HUDEP-2 (cell line): ENCODE measurements at regions not wholly inside any gene's neighbourhood (a gene's known extent, or its start where the extent isn't known, plus 50 kb on each side); places are given as distances from the start of the nearest gene placed in this dataset.

ENCODE experiments used
- DNase-seq, 76 experiments: peaks; one replicate each; lab custom pipeline; 2025; ENCODE audit not compliant: unreplicated experiment in 76 of 76; lab: John Stamatoyannopoulos, UW

DNA sequence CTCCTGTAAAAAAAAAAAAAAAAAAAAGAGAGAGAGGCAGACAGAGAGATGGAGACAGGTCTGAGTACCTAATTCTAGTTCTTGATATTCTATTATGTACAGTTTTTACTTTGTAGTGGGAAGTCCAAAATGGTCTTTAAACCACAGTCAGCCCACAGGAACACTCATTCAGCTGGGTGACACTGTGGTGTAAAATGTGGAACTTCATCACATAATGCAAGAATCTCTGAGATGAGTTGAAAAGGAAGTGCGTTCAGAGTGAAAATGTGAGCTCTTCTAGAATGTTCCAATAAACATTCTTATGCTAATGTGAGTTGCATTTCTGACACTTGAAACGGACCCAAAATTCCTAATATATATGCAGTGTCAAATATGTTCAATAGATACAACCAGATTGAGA is 972.1 kb downstream of the CDH11 start:
- no peak for DNase-seq

DNA sequence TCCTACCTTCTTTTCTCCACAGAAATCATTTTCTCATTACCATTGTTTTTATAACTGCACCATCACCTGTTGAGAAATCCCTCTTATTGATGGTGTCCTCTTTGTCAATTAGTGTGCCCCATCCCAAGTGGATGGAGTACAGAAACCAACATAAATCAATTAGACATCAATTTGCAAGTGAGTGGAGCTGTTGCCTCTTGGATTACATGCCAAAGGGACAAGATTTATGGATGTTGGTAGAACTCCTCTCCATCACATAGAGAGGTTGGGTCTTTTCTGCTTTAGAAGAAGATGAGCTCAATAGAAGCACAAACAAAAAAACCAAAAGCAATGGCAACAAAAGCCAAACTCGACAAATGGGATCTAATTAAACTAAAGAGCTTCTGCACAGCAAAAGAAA is 973.5 kb downstream of the CDH11 start:
- no peak for DNase-seq

DNA sequence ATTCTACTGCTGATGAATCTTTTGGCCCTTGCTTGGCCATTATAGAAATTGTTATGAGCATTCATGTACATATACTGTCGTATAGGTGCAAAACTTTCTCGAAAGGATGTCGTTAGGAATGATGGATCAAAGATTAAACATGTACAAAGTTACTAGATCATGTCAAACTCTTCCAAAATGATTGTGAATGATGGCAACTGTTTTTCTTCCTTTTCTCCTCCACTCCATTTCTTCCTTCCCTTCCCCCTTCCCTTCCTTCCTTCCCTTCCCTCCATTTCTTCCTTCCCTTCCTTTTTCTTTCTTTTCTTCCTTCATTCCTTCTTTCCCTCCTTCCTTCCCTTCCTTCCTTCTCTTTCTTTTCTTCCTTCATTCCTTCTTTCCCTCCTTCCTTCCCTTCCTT is 973.9 kb downstream of the CDH11 start:
- DNase-seq = no peak

DNA sequence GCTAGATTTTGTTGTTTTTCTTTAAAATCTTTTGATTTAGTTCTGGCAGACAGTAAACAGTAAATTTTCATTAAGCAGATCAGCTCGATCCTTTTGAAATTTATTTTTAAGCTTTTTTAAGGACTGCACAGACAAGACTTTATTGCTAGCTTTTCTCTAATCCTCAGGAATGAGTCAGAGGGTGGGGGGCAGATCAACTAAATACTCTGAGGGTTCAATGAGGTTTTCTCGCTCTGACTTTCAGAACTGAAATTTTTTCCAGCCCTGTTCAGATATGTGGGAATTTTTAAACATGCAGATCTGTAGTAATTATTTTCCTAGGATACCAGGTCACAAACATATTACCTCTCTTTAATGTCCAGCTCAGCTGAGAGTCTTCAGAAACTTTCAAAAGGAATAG is 977.2 kb downstream of the CDH11 start:
- DNase-seq = no peak

DNA sequence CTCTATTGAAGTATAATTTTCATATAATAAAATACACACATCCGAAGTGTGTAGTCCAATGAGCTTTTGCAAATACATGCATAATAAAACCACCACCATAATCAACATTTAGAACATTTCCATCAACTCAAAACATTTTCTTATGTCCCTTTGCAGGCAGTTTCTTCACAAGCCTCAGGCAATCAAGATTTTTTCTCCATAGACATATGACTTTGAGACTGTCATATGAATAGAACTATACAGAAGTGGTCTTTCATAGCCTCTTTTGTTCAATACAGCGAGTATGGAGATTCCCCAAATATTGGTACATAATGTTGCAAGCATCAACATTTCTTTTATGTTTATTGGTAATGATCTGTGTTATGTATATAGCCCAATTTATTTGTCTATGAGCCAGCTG is 983.2 kb downstream of the CDH11 start:
- DNase-seq = no peak

DNA sequence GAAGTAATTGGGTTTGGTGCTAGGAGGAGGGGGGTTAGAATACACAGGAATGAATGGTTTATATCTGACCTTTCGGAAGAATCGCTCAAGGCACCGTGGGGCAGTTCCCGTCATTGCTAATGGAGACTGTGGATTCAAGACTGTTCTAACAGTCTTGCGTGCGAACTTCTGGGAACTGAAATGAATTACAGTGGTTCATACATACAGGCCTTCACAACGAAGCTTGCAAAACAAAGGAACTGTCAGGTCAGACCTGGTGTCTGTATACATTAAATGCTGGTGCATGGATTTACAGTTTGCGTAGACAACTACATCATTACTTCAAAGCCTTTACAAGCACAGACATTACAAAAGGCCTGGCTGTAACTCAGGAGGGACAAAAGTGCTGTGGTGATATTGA is 983.9 kb downstream of the CDH11 start:
- DNase-seq = no peak

DNA sequence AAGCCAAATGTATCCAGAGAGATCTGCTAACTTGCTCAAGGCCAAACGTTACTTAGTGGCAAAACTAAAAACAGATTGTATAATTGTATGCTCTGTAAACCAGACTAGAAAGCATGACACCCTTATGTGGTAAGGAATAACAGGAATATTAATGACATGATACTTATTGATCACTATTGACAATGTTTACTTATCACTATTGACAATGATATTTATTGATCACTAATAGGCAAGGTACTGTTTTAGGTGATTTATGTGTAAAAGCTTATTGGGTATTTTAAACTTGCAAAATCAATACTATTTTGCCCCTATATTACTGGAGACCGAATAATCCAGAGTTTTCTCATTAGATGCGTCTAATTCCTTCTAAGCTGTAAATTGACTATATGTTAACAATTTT is 985.1 kb downstream of the CDH11 start:
- no peak for DNase-seq

DNA sequence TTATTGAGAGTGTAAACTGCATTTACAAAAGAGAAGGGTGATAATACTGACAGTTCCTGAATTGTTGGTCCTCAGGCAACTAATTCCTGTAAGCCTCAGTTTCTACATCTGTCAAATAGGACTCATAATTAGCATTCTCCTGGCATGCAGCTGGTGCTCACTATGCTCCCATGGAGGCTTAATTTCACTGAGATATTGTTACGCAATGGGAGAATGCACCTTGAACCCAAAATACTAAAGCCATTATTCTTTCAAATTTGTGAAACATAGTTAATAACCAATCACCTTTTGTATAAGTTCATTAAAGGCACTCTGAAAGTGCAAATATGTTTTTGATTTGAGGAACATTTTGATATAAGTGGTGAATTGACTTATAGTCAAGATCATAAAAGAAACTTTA is 985.5 kb downstream of the CDH11 start:
- DNase-seq = no peak

DNA sequence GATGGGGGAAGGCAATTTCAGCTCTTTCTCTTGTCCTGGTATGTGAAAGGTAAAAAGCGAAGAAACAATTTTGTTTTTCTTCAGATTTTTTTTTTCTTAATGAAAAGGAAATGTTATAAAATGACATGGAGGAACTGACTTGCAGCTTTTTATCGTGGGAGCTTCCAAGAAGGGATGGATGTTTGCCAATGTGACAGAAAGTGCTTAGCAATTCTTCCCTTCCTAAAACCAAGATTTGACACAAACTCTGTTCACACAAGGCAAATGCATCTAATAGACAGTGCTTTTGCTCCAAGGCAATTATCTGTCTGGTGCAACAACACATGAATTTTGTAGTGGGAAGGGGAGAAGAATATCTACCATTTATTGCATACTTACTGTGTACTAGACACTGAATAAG is 988.5 kb downstream of the CDH11 start:
- no peak for DNase-seq

DNA sequence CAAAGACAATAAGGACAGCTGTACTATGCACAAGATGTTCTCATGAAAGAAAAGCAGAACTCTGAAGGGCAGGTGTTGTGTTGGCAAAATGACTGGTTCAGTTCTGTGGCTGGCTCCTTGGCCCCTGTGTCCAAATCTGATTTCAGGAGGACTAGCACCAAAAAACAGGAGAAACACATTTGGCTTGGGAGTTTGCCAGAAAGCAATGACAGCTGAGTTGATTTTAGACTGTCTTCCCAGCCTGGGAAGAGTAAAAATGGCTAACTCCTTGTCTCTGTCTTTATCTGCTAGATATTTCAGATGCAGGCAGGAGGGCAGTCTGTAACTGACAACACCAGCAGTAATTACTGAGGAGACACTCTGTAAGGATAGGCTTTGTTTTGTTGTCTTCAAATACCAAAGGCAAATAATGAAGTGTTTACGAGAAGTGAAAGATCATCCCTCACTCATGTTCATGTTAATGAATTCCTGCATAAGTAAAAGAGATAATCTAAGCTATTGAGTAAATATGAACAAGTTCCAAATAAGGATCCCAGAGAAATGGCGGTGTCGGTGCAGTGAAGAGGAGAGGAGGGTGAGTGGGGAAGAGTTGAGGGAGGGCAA is 989.0 kb downstream of the CDH11 start:
- no peak for DNase-seq

DNA sequence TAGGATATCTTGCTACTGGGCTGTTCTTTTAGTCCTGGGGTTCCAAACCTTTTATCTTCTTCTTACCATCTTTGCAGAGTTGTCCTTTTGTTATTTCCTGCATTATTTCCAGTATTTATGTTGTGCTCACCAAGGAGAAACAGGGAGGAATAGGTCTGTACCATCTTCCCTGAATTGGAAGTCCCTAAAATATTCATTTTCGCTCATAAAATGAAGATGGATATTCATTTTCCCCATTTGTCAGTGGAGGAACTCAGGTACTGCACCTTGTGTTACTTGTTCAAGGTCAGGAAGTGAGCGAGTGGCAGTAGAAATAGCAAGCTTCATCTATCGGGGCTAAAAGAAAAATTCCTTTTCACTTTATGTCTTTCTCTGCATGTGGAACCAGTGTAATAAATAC is 989.7 kb downstream of the CDH11 start:
- no peak for DNase-seq

DNA sequence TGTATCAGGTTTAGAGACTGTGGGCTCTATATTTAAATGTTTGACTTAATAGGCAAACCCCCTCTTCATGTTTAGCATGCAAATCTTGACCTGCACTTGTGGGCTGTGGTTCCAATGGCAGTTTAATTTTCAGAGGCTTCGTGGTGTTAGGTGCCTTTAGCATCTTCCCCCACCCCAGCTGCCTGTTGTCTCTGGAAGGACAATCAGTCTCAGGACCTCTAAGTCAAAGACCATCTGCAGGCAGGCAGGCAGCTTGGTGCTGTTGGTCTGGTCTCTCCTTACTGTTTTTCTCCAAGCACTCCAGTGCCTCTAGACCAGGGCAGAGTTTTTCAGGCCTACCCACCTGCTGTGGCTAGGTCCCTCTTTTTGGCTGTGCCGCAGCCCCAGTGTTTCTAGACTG is 990.4 kb downstream of the CDH11 start:
- DNase-seq = no peak

DNA sequence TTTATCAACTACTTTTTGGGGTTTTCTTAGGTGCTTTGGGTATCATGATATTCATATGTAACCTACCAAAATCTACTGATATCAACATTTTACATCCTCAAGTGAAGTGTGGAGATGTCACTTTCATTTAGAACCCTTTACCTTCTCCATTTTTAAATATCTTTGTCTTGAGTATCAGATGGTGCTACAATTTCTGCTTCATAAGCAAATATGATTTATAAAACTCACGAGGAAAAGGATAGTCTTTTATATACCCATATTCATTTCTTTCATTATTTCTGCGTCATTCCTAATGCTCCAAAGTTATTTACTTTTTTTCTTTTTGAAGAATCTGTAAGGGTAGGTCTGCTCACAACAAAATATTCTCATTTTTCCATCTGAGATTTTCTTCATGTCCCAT is 991.7 kb downstream of the CDH11 start:
- DNase-seq = no peak

DNA sequence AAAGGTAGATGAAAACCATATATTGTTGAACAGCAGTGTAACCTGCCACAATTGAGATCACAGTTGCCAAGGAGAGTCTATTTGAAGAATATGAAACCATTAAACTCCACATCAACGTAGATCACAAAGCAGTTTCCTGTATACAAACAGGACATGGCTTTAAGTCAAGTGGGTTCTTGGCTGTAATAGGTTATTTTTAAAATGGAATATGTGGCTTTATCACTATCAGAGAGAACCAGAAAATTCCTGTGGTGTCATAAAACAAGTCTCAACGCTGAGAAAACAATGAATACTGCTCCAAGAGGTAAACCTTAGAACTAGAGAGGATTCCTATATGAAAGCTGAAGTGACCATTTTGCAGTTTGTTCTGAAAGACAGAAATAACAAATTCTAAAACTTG is 999.7 kb downstream of the CDH11 start:
- DNase-seq = no peak

DNA sequence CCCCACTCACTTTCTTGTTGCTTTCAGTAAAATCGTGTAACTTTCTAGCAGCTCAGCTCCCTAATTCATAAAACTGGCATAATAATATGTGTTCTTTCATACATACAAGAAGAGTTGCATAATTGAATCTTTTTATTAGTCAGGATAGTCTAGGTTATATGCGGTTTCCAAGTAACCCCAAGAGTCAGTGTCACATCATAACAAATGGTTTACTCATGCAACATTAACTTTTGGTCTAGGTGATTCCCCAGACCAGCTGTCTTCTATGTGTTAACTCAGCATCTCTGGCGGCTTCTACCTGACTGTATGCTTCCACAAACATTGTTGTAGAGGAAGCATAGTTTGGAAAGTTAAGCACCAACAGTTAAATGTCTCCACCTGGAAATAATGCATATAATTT is 1000.4 kb downstream of the CDH11 start:
- DNase-seq = no peak

DNA sequence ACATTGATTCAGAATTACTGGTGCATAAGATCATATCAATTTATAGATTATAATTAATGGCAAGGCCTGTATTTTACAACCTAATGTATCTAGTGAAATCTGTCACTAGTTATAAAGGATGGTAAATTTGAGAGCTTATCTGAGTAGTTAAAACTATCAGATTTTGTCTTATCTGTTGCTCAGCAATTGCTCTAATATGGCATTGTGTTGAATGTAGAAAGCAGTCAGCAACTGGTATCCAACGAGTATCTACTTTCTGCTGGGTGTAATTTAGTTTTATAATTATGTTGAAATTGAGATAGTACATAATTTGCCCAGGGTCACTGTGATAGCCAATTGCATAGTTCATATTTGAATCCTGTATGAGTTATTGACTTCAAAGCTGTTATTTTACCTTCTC is 1005.7 kb downstream of the CDH11 start:
- DNase-seq = no peak

DNA sequence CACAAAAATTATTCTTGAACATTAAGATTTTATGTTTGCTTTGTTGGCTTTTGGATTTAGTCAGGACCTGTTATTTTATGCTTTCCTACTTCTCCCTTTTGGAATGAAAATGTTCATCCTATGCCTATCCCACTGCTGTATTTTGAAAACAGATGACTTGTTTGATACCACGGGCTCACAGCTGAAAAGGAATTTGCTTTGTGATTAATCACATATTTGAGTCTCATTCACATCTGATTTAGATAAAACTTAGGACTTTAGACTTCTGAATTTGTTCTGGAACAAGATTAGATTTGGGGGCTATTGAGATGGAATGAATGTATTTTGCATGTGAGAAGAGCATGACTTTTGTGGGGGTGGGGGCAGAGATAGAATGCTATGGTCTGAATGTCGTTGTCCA is 1012.6 kb downstream of the CDH11 start:
- no peak for DNase-seq

DNA sequence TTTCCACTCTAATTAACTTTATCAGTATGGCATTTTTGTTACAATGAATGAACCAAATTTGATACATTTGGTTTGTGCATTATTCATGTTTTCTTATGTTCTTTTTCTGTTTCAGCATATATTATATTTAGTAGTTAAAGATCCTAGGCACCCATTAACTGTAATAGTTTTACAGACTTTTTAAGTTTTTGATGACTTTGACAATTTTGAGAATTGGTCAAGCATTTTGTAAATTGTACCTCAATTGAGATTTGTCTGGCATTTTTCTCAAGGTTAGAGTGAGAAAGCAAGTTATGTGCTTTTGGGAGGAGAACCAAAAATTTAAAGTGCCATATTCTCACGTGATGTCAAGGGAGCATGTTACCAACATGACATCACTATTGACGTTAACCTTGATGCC is 1019.2 kb downstream of the CDH11 start:
- no peak for DNase-seq

DNA sequence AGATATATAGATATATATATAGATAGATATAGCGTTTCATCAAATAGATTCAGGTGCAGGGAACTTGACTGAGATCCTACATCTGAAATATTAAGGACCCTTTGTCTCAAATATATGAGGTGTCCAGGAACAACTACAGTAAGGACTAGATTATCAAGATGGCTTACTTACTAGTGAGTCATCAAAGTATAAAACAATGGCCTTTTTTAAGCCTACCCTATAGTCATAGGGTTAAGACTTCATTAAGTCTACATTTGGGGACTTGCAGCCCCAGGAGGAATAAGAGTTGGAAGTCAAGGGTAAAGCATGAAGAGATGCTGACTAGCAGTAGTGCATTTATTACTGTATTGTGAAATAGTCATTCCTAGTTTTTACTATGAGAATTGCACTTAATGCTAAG is 1023.4 kb downstream of the CDH11 start:
- no peak for DNase-seq

DNA sequence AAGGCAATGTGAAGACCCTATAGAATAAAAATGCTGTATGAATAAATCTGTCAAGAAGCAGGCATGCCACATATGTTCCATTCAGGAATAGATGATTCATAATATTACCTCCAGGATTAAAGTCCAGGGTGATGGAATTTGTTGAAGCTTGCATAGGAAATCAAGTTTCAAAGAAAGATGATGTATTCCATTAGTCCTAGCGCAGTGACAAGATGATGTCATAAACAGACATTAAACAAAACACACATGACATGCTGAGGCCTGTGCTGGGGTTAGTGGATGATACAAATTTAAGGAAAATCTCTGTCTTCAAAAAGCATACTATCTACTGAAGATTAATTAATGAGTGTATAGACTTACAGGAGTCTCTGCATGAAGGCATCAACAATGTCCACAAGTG is 1025.2 kb downstream of the CDH11 start:
- DNase-seq = no peak

DNA sequence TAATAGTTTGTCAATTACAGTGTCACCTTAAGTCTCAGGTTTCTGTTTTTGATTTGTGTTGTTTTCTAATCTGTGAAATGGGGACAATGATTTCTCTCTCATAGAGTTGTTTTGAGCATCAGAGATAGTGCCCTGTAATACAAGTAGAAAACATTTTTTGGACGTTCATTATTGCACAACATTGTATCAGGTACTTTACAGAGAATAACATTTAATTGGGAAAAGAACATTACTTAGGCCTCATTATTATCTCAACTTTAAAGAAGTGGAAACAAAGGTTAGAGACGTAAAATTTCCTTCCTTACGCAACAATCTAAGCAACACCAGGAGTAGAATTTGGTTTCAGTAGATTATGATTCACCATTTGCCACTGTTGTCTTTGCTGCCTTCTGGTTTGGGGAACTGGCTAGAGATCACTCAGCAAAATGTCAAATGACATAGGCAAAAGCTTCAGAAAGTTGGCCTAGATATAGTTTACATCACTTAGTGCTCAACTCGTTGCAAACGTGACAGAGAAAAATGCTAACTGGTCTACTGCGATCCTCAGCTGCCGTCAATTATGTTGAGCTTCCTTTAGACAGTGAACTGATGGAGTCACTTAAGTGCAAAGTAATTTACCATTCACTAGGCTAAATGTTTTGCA is 1026.8 kb downstream of the CDH11 start:
- DNase-seq = no peak

DNA sequence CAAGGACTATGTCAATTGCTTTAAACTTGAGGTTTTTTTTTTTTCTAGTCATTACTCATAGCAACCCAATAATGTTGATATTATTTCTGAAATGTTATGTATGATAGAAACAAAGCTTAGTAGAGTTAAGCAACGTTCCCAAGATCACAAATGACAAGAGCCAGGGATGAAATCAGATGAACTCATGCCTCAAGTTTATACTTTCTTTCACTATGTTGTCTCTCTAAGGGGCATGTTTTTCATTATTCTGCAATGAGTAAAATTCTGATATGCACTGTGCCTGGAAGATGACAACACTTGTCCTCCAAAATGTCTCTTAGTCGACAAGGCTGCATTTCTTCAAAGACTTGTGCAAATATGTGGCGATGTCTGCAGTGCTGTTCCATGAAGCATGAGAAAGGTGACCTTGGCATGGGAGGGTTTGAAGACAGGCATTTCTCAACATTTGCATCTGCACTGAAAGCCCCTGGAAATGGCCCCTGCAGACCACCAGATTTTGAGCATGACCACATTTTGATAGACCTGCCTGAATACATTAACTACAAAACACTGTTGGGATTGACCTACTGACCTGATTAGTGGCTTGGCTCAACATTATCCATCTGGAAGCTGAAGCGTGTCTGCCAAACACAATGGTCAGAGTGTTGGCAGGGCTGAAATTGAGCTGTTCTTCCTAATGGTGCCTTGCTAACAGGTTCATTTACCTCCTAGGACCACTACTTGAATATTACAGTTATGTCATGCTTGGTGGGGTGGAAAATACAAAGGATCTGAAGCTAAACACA is 1027.5 kb downstream of the CDH11 start:
- no peak for DNase-seq
